Activated CD4-positive, CD25-positive, alpha-beta regulatory T cell treated with anti-CD3 and anti-CD28 coated beads, Interleukin-2, amount 50 U/mL, for 16 hours (primary cell): ENCODE measurements at regions not wholly inside any gene's neighbourhood (a gene's known extent, or its start where the extent isn't known, plus 50 kb on each side); places are given as distances from the start of the nearest gene placed in this dataset.
"Not testable (repeated sequence)": the region's sequence is repeated elsewhere in the genome, so short reads cannot be mapped to it uniquely, and the experiment has no call there.

Experiments
- DNase-seq: peaks from one replicate; pipeline ENCODE4 v3.0.0-alpha.2; 2020; ENCODE audit warnings: low read depth, low spot score

DNA sequence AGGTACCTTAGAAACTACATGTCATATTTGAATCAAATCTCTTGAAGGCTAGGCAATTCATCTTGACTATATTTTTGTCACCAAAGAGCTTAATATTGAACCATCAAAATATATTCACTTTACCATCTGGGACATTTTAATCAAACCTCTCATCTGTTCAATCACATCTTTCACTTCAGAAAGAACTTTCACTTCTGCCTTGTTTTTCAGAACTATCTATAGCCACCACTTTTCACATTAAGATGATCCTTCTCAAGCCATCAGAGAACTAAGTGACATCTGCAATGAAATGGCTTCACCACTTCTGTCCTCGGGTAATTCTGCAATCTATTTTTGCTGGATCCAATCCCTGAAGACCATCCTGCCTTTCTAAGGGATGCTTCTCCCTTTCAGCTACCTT lies 57.8 kb downstream of the OR2B2 start:
- no peak for DNase-seq

DNA sequence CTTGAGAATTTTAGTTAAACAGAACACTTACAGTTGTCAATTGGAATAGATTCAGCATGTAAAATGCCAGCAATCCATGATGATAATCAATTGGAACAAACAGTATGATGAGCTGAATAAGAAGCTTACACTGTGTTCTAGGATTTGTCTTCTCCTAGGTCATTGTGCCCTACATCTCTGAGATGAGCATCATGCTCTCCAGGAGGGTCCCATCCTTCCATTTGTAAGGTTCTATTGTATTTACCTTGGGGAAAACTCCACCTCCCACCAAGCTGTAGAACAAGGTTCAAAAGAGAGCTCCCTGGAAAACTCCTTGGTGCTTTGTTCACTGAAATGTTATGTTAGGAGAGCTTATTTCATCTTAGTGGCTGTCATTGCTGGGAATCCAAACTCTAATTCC lies 60.8 kb downstream of the OR2B2 start:
- DNase-seq, result no peak

DNA sequence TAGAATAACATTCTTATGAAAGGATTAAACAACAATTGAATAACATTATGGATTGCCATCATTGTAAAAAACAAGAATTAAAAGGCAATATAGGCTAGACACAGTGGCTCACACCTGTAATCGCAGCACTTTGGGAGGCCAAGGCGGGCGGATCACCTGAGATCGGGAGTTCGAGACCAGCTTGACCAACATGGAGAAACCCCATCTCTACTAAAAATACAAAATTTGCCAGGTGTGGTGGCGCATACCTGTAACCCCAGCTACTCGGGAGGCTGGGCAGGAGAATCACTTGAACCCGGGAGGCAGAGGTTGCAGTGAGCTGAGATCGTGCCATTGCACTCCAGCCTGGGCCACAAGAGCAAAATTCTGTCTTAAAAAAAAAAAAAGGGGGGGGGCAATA lies 63.2 kb downstream of the OR2B2 start:
- not testable (repeated sequence) for DNase-seq

DNA sequence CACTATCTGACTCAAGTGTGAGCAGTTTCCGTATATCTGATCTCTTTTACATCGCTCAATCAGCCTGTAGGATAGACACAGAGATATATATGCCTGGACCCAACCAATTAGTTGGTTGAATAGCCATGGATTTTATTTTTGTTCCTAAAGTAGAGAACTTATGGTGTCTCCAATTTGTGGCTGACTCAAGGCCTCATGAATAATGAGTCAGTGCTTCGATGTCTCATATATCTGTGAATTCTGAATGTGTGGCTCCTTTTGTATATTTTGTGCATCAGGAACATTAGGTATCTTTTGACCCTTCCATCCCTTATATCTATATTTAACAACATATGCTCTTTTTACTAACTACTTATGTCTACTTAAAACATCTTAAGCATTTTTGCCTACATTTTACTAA lies 64.5 kb downstream of the OR2B2 start:
- DNase-seq, result no peak

DNA sequence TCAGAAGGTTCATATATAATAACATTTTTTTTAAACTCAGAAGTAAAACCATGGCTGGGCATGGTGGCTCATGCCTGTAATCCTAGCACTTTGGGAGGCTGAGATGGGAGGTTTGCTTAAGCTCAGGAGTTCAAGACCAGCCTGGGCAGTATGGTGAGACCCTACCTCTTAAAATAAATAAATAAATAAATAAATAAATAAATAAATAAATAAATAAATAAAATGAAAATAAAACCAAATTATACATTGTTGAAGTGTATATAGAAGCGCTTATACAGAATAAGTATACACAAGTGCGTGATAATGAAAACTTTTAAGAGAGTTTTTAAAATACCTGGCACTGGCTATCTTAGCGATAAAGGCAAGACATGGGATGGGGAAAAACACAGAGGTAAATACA lies 71.6 kb downstream of the OR2B2 start:
- DNase-seq, result no peak

DNA sequence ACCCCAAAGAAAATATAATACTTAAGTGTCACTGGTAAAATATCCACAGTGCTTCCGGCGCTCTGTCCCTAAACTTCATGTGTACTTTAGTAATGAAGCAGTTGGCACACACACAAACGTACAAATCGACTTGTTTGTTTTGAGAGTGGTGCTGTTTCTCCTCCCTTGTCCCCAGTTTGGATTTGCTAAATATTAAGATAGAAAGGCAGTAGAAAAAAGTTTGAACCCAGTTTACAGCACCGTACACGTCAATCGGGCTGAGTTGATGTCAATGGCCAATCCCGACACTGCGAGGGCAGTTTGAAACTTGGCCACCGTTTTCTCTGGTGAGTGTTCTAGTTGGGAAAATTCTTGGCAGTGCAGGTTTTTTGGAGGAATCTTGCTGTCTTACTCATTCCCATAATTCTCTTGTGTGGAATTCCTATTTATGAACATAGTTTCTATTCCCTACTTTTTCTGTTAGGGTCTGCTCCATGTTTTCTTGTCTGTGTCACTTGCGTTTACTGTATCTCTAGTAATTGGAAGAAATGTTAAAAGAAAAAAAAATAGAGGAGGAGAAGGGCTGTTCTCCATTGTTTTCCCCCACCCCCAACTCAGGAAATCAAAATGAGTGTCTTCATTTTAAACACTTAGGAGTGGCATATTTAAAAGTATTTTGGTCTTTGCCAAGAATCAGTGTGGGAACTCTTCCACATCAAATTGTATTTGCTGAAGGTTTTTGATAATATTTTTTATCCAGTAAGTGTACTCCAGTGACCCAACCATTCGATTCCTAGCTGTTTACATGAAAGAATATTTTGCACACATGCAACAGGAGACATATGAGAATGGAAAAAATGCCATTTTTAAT lies 72.3 kb downstream of the OR2B2 start:
- no peak for DNase-seq

DNA sequence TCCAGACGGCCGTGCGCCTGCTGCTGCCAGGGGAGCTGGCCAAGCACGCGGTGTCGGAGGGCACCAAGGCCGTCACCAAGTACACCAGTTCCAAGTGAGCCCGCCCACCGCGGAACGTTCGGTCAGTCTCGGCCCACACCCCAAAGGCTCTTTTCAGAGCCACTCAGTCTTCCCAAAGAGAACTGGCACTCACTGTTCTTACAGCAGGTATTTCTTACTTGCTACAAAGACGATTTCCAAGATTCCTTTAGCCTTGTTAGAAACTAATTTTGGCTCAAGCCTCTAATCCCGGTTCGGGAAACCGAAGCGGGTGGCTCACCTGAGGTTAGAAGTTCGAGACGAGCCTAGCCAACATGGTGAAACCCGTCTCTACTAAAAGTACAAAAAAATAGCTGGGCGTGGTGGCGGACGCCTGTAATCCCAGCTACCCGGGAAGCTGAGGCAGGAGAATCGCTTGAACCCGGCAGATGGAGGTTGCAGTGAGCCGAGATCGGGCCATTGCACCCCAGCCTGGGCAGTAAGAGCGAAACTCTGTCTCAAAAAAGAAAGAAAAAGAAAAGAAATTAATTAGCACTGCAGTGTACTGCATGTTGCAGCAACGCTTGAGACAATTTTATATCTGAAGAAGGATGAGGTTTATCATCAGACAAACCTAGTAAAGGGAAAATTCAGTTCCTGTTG lies 73.1 kb downstream of the OR2B2 start:
- DNase-seq, result peak; percentile 19

DNA sequence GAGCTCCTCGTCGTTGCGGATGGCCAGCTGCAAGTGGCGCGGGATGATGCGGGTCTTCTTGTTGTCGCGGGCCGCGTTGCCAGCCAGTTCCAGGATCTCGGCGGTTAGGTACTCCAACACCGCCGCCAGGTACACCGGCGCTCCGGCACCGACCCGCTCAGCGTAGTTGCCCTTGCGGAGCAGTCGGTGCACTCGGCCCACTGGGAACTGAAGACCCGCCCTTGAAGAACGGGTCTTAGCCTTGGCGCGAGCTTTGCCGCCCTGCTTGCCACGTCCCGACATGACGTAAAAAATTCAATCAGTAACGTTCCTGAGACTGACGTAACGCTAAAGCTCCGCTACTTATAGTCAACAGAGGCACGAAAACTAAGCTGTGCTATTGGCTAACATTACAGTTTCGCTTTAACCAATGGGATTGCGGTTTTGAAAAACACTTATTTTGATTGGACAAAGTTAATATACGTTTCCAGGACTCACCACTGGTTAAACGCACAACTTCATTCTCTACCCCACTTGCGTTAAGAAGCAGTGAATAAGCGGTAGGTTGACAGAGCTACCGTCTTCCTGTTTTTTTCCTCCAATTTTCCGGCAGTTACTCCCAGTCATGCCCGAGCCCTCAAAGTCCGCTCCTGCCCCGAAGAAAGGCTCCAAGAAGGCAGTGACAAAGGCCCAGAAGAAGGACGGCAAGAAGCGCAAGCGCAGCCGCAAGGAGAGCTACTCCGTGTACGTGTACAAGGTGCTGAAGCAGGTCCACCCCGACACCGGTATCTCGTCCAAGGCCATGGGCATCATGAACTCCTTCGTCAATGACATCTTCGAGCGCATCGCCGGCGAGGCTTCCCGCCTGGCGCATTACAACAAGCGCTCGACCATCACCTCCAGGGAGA lies 73.9 kb downstream of the OR2B2 start:
- DNase-seq, result peak; percentile 68

DNA sequence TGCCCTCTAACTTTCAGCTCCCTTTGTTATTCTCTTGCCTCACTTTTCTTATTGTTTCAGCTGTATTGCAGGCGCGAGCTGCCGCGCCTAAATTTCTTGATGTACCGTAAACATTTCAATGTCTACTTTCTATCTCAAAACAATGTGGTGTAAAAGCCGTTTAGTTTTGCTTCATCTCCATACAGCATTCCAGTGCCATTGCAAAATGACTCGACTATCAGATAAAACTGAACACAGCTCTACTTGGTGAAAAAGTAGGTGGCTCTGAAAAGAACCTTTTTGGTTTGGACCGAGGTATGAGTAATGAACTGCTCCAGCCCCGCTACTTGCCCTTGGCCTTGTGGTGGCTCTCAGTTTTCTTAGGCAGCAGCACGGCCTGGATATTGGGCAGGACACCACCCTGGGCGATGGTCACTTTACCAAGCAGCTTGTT lies 74.6 kb downstream of the OR2B2 start:
- no peak for DNase-seq

DNA sequence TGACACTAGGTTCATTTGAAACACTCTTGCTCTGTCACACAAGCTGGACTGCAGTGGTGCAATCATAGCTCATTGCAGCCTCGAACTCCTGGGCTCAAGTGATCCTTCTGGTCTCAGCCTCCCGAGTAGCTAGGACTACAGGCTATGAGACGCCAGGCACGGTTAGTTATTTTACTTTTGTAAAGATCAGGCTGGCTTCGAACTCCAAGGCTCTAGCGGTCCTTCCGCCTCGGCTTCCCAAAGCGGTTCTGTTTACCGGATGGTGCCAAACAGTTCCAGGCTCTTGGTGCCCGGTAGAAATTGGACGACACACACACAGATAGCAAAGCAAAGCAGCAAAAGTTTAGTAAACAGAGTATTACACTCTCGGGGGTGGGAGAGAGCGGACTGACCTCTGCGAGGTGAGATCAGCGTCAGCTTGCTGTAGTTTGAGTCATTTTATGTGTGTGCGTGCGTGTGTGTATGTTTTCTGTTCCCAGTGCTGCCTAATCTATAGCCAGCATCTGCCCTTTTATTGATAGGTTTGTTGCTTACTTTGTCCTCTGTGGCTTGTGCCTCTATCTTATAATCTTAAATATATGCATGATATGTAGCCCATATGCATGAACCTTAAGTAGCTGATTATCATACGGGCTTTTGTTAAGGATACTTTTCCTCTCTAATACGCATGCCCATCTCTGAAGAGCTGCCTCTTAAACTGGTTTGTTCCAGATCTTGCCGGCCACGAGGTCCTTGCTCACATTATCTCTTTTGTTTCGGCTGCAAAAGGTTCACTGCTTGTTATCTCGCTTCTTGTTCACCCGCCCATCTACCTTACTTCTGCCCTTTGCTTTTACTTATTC lies 75.2 kb downstream of the OR2B2 start:
- peak; percentile 38 for DNase-seq

DNA sequence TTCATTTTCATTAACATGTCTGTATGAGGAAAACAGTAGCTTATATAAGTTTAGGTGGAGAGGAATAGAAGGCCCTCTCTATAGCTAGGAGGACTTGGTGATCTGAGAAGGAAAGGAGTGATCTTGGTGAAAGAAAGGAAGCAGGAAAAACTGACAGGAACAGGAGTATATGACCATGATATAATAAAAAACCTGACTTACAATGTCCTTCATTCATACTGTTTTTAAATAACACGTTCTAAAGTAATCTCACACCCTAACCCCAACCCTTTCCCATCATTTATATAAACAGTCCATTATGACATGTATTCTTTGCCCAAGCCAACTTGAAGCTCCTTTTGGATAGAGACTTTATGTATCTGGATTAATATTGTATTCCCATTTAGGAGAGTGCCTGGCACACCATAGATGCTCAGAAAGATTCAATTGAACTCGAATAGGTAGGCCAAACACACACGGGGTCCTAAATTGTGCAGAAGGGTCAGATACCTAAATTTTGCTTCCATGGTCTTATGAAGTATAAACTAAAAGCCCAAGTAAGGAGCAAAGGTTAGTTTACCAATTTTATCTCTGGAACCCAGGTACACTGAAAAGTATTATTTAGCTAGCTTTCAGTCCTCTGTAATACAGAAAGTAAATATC lies 75.9 kb downstream of the OR2B2 start:
- DNase-seq, result no peak

DNA sequence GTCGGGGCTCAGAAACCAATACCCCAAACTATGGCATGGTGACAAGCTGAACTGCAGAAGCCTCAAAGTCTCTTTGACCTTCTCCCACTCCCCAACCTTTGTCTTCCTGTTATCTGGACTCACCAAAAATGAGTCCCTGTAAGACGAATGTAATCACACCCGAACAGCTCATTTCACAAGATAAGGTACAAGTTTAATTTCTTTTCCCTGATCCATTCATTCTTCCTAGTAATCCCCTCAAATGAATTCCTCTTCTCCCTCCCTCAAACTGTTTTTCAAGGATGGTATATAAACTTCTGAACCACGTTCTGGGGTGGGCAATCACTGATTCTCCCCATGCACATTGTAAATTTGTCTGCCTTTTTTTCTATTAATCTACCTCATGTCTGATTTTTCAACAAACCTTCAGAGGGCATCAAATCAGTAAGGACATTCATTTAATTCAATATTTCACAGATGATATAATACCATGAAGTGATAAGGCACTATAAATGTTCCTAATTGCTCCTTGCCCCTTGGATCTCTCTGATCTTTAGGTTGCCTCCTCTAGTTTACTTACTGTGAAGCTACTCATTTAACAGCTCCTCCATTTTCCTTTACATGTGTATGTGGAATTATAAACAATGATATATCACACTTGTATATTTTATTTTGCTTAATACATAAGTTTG lies 77.2 kb downstream of the OR2B2 start:
- DNase-seq, result no peak

DNA sequence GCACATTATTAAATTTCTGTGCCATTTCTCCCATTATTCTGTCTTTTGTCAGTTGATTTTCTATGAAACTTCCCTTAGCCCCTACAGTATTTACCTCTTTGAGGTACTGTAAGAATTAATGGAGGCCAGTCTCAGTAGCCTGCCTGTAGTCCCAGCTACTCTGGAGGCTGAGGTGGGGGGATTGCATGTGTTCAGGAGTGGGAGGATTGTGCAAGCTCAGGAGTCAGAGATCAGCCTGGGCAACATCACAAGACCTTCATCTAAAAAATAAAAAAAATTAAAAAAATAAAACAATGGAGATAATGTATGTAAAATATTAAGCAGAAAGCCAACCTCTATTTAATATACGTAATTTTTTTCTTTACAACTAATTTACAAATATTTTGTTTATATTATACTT lies 77.8 kb downstream of the OR2B2 start:
- no peak for DNase-seq

DNA sequence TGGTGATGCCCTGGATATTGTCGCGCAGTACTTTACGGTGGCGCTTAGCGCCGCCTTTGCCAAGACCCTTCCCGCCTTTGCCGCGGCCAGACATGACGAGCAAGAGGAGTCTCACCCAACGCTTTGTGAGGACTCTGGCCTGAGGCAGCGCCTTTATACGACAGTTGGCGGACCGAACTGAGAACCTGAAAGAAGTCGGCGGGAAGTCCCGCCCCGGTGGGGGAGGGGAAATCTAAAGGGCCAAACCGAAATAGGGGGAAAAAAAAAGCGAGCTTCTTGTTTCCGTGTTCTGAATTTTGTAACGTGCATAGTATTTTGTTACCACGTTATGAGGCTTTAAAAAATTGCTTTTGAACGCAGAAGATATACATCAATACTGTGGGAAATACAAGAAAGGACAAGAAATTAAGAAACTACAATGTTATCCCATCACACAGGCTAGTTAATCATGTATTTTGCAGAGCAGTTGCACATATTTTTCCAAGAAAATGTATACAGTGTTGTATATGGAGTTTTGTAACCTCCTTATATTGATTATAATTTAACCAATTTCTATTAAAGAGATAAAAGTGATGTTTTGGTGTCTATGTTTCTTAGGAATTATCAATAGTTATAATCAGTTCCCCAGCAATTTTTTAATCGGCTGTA lies 80.6 kb downstream of the OR2B2 start:
- peak; percentile 63 for DNase-seq

DNA sequence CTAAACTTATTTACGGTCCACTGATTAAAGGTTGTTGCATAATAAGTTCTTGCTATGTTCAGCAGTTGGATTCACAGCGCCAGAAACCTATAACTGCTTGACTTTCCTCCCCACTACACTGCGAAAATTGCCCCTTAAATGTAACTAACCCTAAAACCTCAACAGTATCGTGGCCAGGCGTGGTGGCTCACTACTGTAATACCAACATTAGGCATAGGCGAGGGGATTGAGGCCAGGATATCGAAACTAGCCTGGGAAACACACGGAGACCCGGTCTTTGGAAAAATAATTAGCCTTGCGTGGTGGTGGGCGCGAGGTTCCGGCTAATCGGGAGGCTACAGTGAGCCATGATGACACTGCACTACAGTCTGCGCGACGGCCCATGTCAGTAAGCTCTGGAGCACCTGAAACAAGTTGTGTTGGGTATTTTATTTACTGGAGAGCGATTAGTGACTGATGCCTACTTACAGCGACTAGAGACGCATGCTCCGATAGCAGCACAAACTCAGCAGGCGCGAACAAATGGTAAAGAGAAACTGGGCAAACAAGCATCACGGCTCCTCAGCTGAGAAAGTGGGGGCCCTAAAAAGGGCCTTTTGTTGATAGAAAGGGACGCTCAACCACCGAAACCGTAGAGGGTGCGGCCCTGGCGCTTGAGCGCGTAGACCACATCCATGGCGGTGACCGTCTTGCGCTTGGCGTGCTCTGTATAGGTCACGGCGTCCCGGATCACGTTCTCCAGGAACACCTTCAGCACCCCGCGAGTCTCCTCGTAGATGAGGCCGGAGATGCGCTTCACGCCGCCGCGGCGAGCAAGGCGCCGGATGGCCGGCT lies 81.4 kb downstream of the OR2B2 start:
- not testable (repeated sequence) for DNase-seq

DNA sequence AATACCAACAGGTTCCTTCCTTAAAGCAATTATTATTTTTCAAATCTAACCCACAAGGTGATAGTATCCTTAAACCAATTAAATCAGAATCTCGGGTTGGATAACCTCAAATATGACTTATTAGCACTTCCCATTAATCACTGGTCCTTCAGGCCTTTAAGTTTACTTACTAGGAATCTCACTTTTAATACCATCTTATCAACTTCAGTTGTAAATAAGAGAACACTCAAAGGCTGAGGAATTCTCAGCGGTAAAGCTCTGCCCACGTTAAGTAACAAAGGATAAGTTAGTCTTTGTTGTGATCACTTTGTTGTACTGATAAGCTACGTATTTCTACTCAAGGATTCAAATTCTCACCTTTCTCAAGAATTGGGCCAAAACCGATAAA lies 82.0 kb downstream of the OR2B2 start:
- no peak for DNase-seq

DNA sequence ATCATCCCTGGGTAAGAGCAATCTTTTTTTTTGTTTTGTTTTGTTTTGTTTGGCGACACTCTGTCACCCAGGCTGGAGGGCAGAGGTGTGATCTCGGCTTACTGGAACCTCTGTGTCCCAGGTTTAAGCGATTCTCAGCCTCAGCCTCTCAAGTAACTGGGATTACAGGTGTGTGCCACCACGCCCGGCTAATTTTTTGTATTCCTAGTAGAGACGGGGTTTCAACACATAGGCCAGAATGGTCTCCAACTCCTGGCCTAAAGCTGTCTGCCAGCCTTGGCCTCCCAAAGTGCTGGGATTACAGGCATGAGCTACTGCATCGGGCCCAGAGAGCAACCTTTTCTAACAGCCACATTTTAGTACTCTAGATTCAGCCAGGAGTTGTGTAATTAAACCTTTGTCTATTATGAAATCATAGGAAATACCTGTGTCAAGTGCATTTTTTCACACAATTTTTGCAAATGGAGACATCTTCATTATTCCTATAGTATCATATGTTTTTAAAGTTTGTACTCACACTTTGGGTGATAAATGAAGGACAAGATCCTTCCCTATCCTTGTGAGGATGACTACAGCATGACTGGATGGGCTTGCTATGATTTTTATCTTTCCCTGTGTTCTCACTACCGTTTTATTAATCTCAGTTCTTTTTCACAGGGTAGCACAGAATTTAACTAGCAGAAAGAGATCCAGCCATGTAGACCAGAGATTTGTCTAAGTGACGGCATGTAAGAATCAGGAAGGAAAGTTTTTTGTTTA lies 82.6 kb downstream of the OR2B2 start:
- no peak for DNase-seq

DNA sequence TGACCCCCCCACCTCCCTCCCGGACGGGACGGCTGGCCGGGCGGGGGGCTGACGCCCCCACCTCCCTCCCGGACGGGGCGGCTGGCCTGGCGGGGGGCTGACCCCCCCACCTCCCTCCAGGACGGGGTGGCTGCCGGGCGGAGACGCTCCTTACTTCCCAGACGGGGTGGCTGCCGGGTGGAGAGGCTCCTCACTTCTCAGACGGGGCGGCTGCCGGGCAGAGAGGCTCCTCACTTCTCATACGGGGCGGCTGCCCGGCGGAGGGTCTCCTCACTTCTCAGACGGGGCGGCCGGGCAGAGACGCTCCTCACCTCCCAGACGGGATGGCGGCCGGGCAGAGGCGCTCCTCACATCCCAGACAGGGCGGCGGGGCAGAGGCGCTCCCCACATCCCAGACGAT lies 84.7 kb downstream of the OR2B2 start:
- not testable (repeated sequence) for DNase-seq
